GF-D8 (cell line): ENCODE measurements at regions not wholly inside any gene's neighbourhood (a gene's known extent, or its start where the extent isn't known, plus 50 kb on each side); places are given as distances from the start of the nearest gene placed in this dataset.

Experiments used
- DNase-seq: peaks from one replicate; lab custom pipeline; 2025; lab: John Stamatoyannopoulos, UW

- DNase-seq = no peak
Observed at GRCh38 chr10:128316925-128317324, 190.7 kb upstream of the MKI67 start.

GRCh38 chr10:128318366-128318765 is 192.1 kb upstream of the MKI67 start:
- no peak for DNase-seq

GRCh38 chr10:128318913-128319312 is 192.7 kb upstream of the MKI67 start:
- DNase-seq = no peak

GRCh38 chr10:128322106-128322505 is 195.9 kb upstream of the MKI67 start:
- DNase-seq = no peak

GRCh38 chr10:128322950-128323349 is 196.7 kb upstream of the MKI67 start:
- no peak for DNase-seq

GRCh38 chr10:128324058-128324827 is 198.0 kb upstream of the MKI67 start:
- no peak for DNase-seq

GRCh38 chr10:128325788-128326187 is 199.6 kb upstream of the MKI67 start:
- no peak for DNase-seq

- no peak for DNase-seq
Observed at GRCh38 chr10:128326251-128326650, 200.0 kb upstream of the MKI67 start.

GRCh38 chr10:128326851-128327250 is 200.6 kb upstream of the MKI67 start:
- DNase-seq = no peak

- no peak for DNase-seq
Observed at GRCh38 chr10:128336401-128336800, 210.2 kb upstream of the MKI67 start.

GRCh38 chr10:128337860-128338378 is 211.7 kb upstream of the MKI67 start:
- DNase-seq = no peak

- no peak for DNase-seq
Observed at GRCh38 chr10:128338951-128339350, 212.7 kb upstream of the MKI67 start.

- no peak for DNase-seq
Observed at GRCh38 chr10:128339753-128340152, 213.5 kb upstream of the MKI67 start.

- no peak for DNase-seq
Observed at GRCh38 chr10:128345353-128345752, 219.1 kb upstream of the MKI67 start.

GRCh38 chr10:128360783-128361182 is 234.6 kb upstream of the MKI67 start:
- no peak for DNase-seq

GRCh38 chr10:128361487-128361886 is 235.3 kb upstream of the MKI67 start:
- DNase-seq = no peak

- no peak for DNase-seq
Observed at GRCh38 chr10:128362514-128362913, 236.3 kb upstream of the MKI67 start.

GRCh38 chr10:128364631-128365030 is 238.4 kb upstream of the MKI67 start:
- no peak for DNase-seq

- no peak for DNase-seq
Observed at GRCh38 chr10:128365156-128365725, 239.0 kb upstream of the MKI67 start.

- no peak for DNase-seq
Observed at GRCh38 chr10:128367807-128368206, 241.6 kb upstream of the MKI67 start.

- DNase-seq = no peak
Observed at GRCh38 chr10:128369101-128369650, 243.0 kb upstream of the MKI67 start.

- no peak for DNase-seq
Observed at GRCh38 chr10:128373071-128373749, 247.0 kb upstream of the MKI67 start.

- no peak for DNase-seq
Observed at GRCh38 chr10:128373831-128374230, 247.6 kb upstream of the MKI67 start.
